ENCODE measurements at regions not wholly inside any gene's neighbourhood (a gene's known extent, or its start where the extent isn't known, plus 50 kb on each side); places are given as distances from the start of the nearest gene placed in this dataset.
"Not testable (repeated sequence)": the region's sequence is repeated elsewhere in the genome, so short reads cannot be mapped to it uniquely, and the experiment has no call there.

GRCh38 chr1:178580876-178581275 lies 68.0 kb downstream of the TEX35 start:
- Histone ChIP-seq H3K27ac (ENCODE audit: poor library complexity, severe bottlenecking) (no peak overlapping the region), H3K9me3 (ENCODE audit: severe bottlenecking) (no peaks in the 10 kb centered on the region), H3K4me3 (ENCODE audit: severe bottlenecking) (no peak overlapping the region), H3K4me1 (ENCODE audit: insufficient read depth, poor library complexity, severe bottlenecking) (no peaks in the 10 kb centered on the region), H3K36me3 (ENCODE audit: low read depth) (no peaks in the 10 kb centered on the region), H3K27me3 (ENCODE audit: insufficient read depth, poor library complexity, severe bottlenecking) (no peaks in the 10 kb centered on the region)
- no peak for TF ChIP-seq CTCF (IDR thresholded peaks at IDR 0.05; ENCODE audit: poor library complexity, severe bottlenecking)
- ATAC-seq (ENCODE audit: low read depth) (no peak), DNase-seq (ENCODE audit: low spot score) (no peak)

GRCh38 chr1:178581351-178582303 lies 68.7 kb downstream of the TEX35 start:
- no peak for ATAC-seq (ENCODE audit: low read depth)
- no peaks in the 10 kb centered on the region for H3K36me3 ChIP-seq (ENCODE audit: low read depth)
- H3K9me3 ChIP-seq (ENCODE audit: severe bottlenecking), result no peaks in the 10 kb centered on the region
- no peak for DNase-seq (ENCODE audit: low spot score)
- no peak overlapping the region for H3K4me3 ChIP-seq (ENCODE audit: severe bottlenecking)
- no peaks in the 10 kb centered on the region for H3K4me1 ChIP-seq (ENCODE audit: insufficient read depth, poor library complexity, severe bottlenecking)
- no peak for TF ChIP-seq CTCF (IDR thresholded peaks at IDR 0.05; ENCODE audit: poor library complexity, severe bottlenecking)
- H3K27ac ChIP-seq (ENCODE audit: poor library complexity, severe bottlenecking), result no peak overlapping the region
- H3K27me3 ChIP-seq (ENCODE audit: insufficient read depth, poor library complexity, severe bottlenecking), result no peaks in the 10 kb centered on the region

- no peak for ATAC-seq (ENCODE audit: low read depth)
- DNase-seq (ENCODE audit: low spot score), result no peak
- no peaks in the 10 kb centered on the region for H3K27me3 ChIP-seq (ENCODE audit: insufficient read depth, poor library complexity, severe bottlenecking)
- no peaks in the 10 kb centered on the region for H3K4me1 ChIP-seq (ENCODE audit: insufficient read depth, poor library complexity, severe bottlenecking)
- H3K4me3 ChIP-seq (ENCODE audit: severe bottlenecking), result no peak overlapping the region
- H3K36me3 ChIP-seq (ENCODE audit: low read depth), result no peaks in the 10 kb centered on the region
- no peaks in the 10 kb centered on the region for H3K9me3 ChIP-seq (ENCODE audit: severe bottlenecking)
- H3K27ac ChIP-seq (ENCODE audit: poor library complexity, severe bottlenecking), result no peak overlapping the region
- no peak for TF ChIP-seq CTCF (IDR thresholded peaks at IDR 0.05; ENCODE audit: poor library complexity, severe bottlenecking)
Measured at GRCh38 chr1:178587096-178587495, 74.2 kb downstream of the TEX35 start.

- Histone ChIP-seq H3K4me1 (ENCODE audit: insufficient read depth, poor library complexity, severe bottlenecking) (no peaks in the 10 kb centered on the region), H3K4me3 (ENCODE audit: severe bottlenecking) (no peak overlapping the region), H3K36me3 (ENCODE audit: low read depth) (no peaks in the 10 kb centered on the region), H3K27ac (ENCODE audit: poor library complexity, severe bottlenecking) (no peak overlapping the region), H3K27me3 (ENCODE audit: insufficient read depth, poor library complexity, severe bottlenecking) (no peaks in the 10 kb centered on the region), H3K9me3 (ENCODE audit: severe bottlenecking) (no peaks in the 10 kb centered on the region)
- no peak for ATAC-seq (ENCODE audit: low read depth)
- TF ChIP-seq CTCF (IDR thresholded peaks at IDR 0.05; ENCODE audit: poor library complexity, severe bottlenecking), result no peak
- no peak for DNase-seq (ENCODE audit: low spot score)
Measured at GRCh38 chr1:178587975-178588374, 75.1 kb downstream of the TEX35 start.

GRCh38 chr1:178589042-178589441 lies 76.1 kb downstream of the TEX35 start:
- not testable (repeated sequence) for H3K27ac ChIP-seq (ENCODE audit: poor library complexity, severe bottlenecking); H3K4me1 ChIP-seq (ENCODE audit: insufficient read depth, poor library complexity, severe bottlenecking); H3K27me3 ChIP-seq (ENCODE audit: insufficient read depth, poor library complexity, severe bottlenecking); H3K36me3 ChIP-seq (ENCODE audit: low read depth); ATAC-seq (ENCODE audit: low read depth); H3K4me3 ChIP-seq (ENCODE audit: severe bottlenecking); H3K9me3 ChIP-seq (ENCODE audit: severe bottlenecking); DNase-seq (ENCODE audit: low spot score)

- H3K4me1 ChIP-seq (ENCODE audit: insufficient read depth, poor library complexity, severe bottlenecking); DNase-seq (ENCODE audit: low spot score); H3K36me3 ChIP-seq (ENCODE audit: low read depth); H3K4me3 ChIP-seq (ENCODE audit: severe bottlenecking); ATAC-seq (ENCODE audit: low read depth); H3K27me3 ChIP-seq (ENCODE audit: insufficient read depth, poor library complexity, severe bottlenecking); H3K27ac ChIP-seq (ENCODE audit: poor library complexity, severe bottlenecking); H3K9me3 ChIP-seq (ENCODE audit: severe bottlenecking): not testable (repeated sequence)
Measured at GRCh38 chr1:178591811-178592210, 78.9 kb downstream of the TEX35 start.
